ENCODE measurements at regions not wholly inside any gene's neighbourhood (a gene's known extent, or its start where the extent isn't known, plus 50 kb on each side); places are given as distances from the start of the nearest gene placed in this dataset.

GRCh38 chr5:152094716-152095115 lies 170.1 kb upstream of the GLRA1 start (continued):
- TF ChIP-seq USF2 (IDR thresholded peaks at IDR 0.05) (no peak), REST (IDR thresholded peaks at IDR 0.05) (no peak), MAX (IDR thresholded peaks at IDR 0.05) (no peak)

GRCh38 chr5:152094060-152094459 lies 169.4 kb upstream of the GLRA1 start:
- Histone ChIP-seq H3K4me2 (no peak overlapping the region), H3K4me3 (no peak overlapping the region), H3K9me3 (no peaks in the 10 kb centered on the region), H3K27ac (no peak overlapping the region), H3K4me1 (no peaks in the 10 kb centered on the region)
- DNase-seq (ENCODE audit: low read depth in 1 of 2, low spot score in 1 of 2) (no peak), ATAC-seq (no peak), FAIRE-seq (no peak)
- TF ChIP-seq USF2 (IDR thresholded peaks at IDR 0.05), result no peak
- TF ChIP-seq MAFK (IDR thresholded peaks at IDR 0.05; ENCODE audit: partially characterized antibody), result no peak
- no peak for TF ChIP-seq ZNF302 (CRISPR knock-in tag; IDR thresholded peaks at IDR 0.05)
- no peak for TF ChIP-seq HOXB5 (CRISPR knock-in tag; IDR thresholded peaks at IDR 0.05)
- TF ChIP-seq JUN (IDR thresholded peaks at IDR 0.05), result no peak
- no peak for TF ChIP-seq FOXS1 (CRISPR knock-in tag; IDR thresholded peaks at IDR 0.05)
- TF ChIP-seq CBX2 (IDR thresholded peaks at IDR 0.05; ENCODE audit: borderline replicate concordance, low read depth), result no peak
- no peak for TF ChIP-seq HOXA7 (CRISPR knock-in tag; IDR thresholded peaks at IDR 0.05)
- TF ChIP-seq HMGXB4 (CRISPR knock-in tag; IDR thresholded peaks at IDR 0.05; ENCODE audit: borderline replicate concordance), result no peak
- no peak for TF ChIP-seq PHF8 (IDR thresholded peaks at IDR 0.05; ENCODE audit: borderline replicate concordance, low read depth)
- no peak for TF ChIP-seq NFE2L2 (conservative IDR thresholded peaks at IDR 0.05; ENCODE audit: low read length)
- TF ChIP-seq RFX5 (IDR thresholded peaks at IDR 0.05), result no peak
- TF ChIP-seq SREBF2 (IDR thresholded peaks at IDR 0.05), result no peak
- TF ChIP-seq EHMT2 (IDR thresholded peaks at IDR 0.05; ENCODE audit: low read depth), result no peak
- TF ChIP-seq MAZ (IDR thresholded peaks at IDR 0.05; ENCODE audit: borderline replicate concordance, low read depth, low read length), result no peak
- no peak for TF ChIP-seq RNF2 (IDR thresholded peaks at IDR 0.05; ENCODE audit: borderline replicate concordance, low read depth)
- no peak for TF ChIP-seq CHD2 (IDR thresholded peaks at IDR 0.05; ENCODE audit: low read length, partially characterized antibody)
- no peak for TF ChIP-seq CTCF (IDR thresholded peaks at IDR 0.05)
- POLR2A ChIA-PET, result no interaction called here
- 0% methylated on average over 2 of the region's 2 CpGs for WGBS (ENCODE audit: missing lambda C conversion rate)
- CTCF ChIA-PET, result no interaction called here
